ENCODE measurements at regions not wholly inside any gene's neighbourhood (a gene's known extent, or its start where the extent isn't known, plus 50 kb on each side); places are given as distances from the start of the nearest gene placed in this dataset.

DNA sequence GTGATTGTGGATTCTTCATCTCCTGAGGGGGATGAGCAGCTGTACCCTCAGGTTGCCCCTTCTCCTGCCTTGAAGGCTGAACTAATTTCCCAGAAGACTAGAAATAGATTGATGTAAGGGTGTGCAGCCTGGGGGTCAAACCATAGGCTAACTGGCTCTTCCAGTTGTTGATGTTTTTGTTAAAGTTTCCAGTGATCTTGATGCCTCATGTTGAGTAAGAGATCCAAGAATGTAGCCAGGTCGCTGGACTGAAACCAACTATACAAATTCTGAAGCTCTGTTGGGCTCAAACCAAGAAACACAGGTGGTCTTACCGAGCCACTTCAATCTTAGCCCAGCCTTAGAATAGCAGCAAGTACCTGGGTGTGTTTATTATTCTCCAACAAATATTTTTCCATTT, 391.8 kb downstream of the KLF5 start:
- Histone ChIP-seq H3K27me3 (ENCODE audit: control insufficient read depth in 2 of 2, insufficient read depth in 2 of 2, low read length in 2 of 2) (no peaks in the 10 kb centered on the region), H3K36me3 (replicated peaks in 1 of 2; ENCODE audit: control insufficient read depth in 1 of 2, insufficient read depth in 2 of 2, low read length in 2 of 2) (no peaks in the 10 kb centered on the region), H3K9ac (ENCODE audit: insufficient read depth, low read length, poor library complexity, severe bottlenecking) (no peak overlapping the region), H3K9me3 (replicated peaks in 1 of 2; ENCODE audit: control insufficient read depth in 1 of 2, insufficient read depth in 1 of 2, low read length in 2 of 2) (peaks cover 6 to 9% of the 10 kb centered on the region in 2 donors), H3K4me3 (replicated peaks in 1 of 3; ENCODE audit: low read depth in 2 of 3, low read length in 3 of 3) (no peak overlapping the region), H4K20me1 (ENCODE audit: insufficient read depth, low read length) (no peaks in the 10 kb centered on the region), H2AFZ (ENCODE audit: insufficient read depth, low read depth, low read length, poor library complexity, severe bottlenecking) (no peak overlapping the region), H3K27ac (ENCODE audit: low read depth in 1 of 2, low read length in 2 of 2) (no peak overlapping the region), H3K4me2 (replicated peaks; ENCODE audit: extremely low read depth, low read length, poor library complexity, severe bottlenecking) (no peak overlapping the region), H3K79me2 (ENCODE audit: insufficient read depth, low read length) (no peaks in the 10 kb centered on the region), H3K4me1 (ENCODE audit: control insufficient read depth in 1 of 2, insufficient read depth in 2 of 2, low read length in 2 of 2) (no peaks in the 10 kb centered on the region)
- 100% methylated on average over 1 of the region's 2 CpGs for WGBS (ENCODE audit: insufficient coverage)
- intact Hi-C loops (cut with micrococcal nuclease) = no loop called here
- H3K36me3 Mint-ChIP-seq = no peaks in the 10 kb centered on the region
- no peak for DNase-seq
- peaks cover 3 to 16% (median 6%) of the 10 kb centered on the region in 7 donors for H3K9me3 Mint-ChIP-seq
- H3K27me3 Mint-ChIP-seq (ENCODE audit: low read depth in 3 of 3) = no peaks in the 10 kb centered on the region
- H3K4me3 Mint-ChIP-seq = no peak overlapping the region
- no peaks in the 10 kb centered on the region for H3K4me1 Mint-ChIP-seq
- H3K27ac Mint-ChIP-seq = no peak overlapping the region
- TF ChIP-seq CTCF (IDR thresholded peaks at IDR 0.05) = no peak

DNA sequence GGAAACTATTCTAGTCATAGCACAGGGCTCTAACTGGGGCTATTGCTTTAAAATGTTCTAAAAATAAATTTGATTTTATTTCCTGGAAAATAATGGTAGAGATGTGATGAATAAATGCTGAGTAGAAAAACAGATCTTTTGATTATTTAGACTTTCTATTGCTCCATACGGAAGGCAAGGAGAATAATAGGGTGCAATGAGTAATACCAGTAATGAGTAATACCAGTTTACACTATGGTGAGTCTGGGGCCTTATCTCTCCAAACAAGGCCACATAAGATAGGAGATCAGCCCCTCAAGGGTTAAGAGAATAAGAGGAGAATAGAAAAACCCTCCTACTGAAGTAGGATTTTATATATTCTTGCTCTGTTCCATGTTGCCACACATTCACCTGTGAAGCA, 390.4 kb downstream of the KLF5 start:
- no CpG with 5 or more reads among the region's 1 CpG for WGBS (ENCODE audit: insufficient coverage)
- TF ChIP-seq CTCF (IDR thresholded peaks at IDR 0.05) = no peak
- Histone ChIP-seq H3K9ac (ENCODE audit: insufficient read depth, low read length, poor library complexity, severe bottlenecking) (no peak overlapping the region), H3K4me3 (replicated peaks in 1 of 3; ENCODE audit: low read depth in 2 of 3, low read length in 3 of 3) (no peak overlapping the region), H3K9me3 (replicated peaks in 1 of 2; ENCODE audit: control insufficient read depth in 1 of 2, insufficient read depth in 1 of 2, low read length in 2 of 2) (peaks cover 19 to 22% of the 10 kb centered on the region in 2 donors), H3K4me1 (ENCODE audit: control insufficient read depth in 1 of 2, insufficient read depth in 2 of 2, low read length in 2 of 2) (no peaks in the 10 kb centered on the region), H3K79me2 (ENCODE audit: insufficient read depth, low read length) (no peaks in the 10 kb centered on the region), H2AFZ (ENCODE audit: insufficient read depth, low read depth, low read length, poor library complexity, severe bottlenecking) (no peak overlapping the region), H4K20me1 (ENCODE audit: insufficient read depth, low read length) (no peaks in the 10 kb centered on the region), H3K4me2 (replicated peaks; ENCODE audit: extremely low read depth, low read length, poor library complexity, severe bottlenecking) (no peak overlapping the region), H3K27me3 (ENCODE audit: control insufficient read depth in 2 of 2, insufficient read depth in 2 of 2, low read length in 2 of 2) (no peaks in the 10 kb centered on the region), H3K36me3 (replicated peaks in 1 of 2; ENCODE audit: control insufficient read depth in 1 of 2, insufficient read depth in 2 of 2, low read length in 2 of 2) (no peaks in the 10 kb centered on the region), H3K27ac (ENCODE audit: low read depth in 1 of 2, low read length in 2 of 2) (no peak overlapping the region)
- no peaks in the 10 kb centered on the region for H3K36me3 Mint-ChIP-seq
- H3K4me3 Mint-ChIP-seq = no peak overlapping the region
- no peaks in the 10 kb centered on the region for H3K4me1 Mint-ChIP-seq
- DNase-seq = no peak
- intact Hi-C loops (cut with micrococcal nuclease) = no loop called here
- peaks cover 0 to 1% (median 0%) of the 10 kb centered on the region in 3 donors for H3K27me3 Mint-ChIP-seq (ENCODE audit: low read depth in 3 of 3)
- H3K9me3 Mint-ChIP-seq = peaks cover 6 to 29% (median 15%) of the 10 kb centered on the region in 7 donors
- H3K27ac Mint-ChIP-seq = no peak overlapping the region

All from CD14-positive monocyte (primary cell).